ENCODE measurements at regions not wholly inside any gene's neighbourhood (a gene's known extent, or its start where the extent isn't known, plus 50 kb on each side); places are given as distances from the start of the nearest gene placed in this dataset.

- no peak for TF ChIP-seq CTCF (IDR thresholded peaks at IDR 0.05; ENCODE audit: borderline replicate concordance, control extremely low read depth, extremely low read depth, insufficient read depth, missing control alignments)
- no peak for DNase-seq (ENCODE audit: low spot score)
- in situ Hi-C loops (cut with MboI; ENCODE audit: low sequenced_read_pairs, unreplicated experiment) = no loop called here
Observed at GRCh38 chr9:16025627-16026026, 472.8 kb downstream of the CCDC171 start.

- TF ChIP-seq CTCF (IDR thresholded peaks at IDR 0.05; ENCODE audit: borderline replicate concordance, control extremely low read depth, extremely low read depth, insufficient read depth, missing control alignments) = no peak
- no peak for DNase-seq (ENCODE audit: low spot score)
- in situ Hi-C loops (cut with MboI; ENCODE audit: low sequenced_read_pairs, unreplicated experiment) = no loop called here
Observed at GRCh38 chr9:16026886-16027285, 474.0 kb downstream of the CCDC171 start.

- no peak for TF ChIP-seq CTCF (IDR thresholded peaks at IDR 0.05; ENCODE audit: borderline replicate concordance, control extremely low read depth, extremely low read depth, insufficient read depth, missing control alignments)
- DNase-seq (ENCODE audit: low spot score) = no peak
- in situ Hi-C loops (cut with MboI; ENCODE audit: low sequenced_read_pairs, unreplicated experiment) = no loop called here
Observed at GRCh38 chr9:16028548-16028947, 475.7 kb downstream of the CCDC171 start.

GRCh38 chr9:16029046-16029615, 476.3 kb downstream of the CCDC171 start:
- no peak for TF ChIP-seq CTCF (IDR thresholded peaks at IDR 0.05; ENCODE audit: borderline replicate concordance, control extremely low read depth, extremely low read depth, insufficient read depth, missing control alignments)
- no peak for DNase-seq (ENCODE audit: low spot score)
- in situ Hi-C loops (cut with MboI; ENCODE audit: low sequenced_read_pairs, unreplicated experiment) = no loop called here

GRCh38 chr9:16029796-16030363, 477.0 kb downstream of the CCDC171 start:
- in situ Hi-C loops (cut with MboI; ENCODE audit: low sequenced_read_pairs, unreplicated experiment) = no loop called here
- no peak for DNase-seq (ENCODE audit: low spot score)

GRCh38 chr9:16030528-16031185, 477.8 kb downstream of the CCDC171 start:
- no peak for TF ChIP-seq CTCF (IDR thresholded peaks at IDR 0.05; ENCODE audit: borderline replicate concordance, control extremely low read depth, extremely low read depth, insufficient read depth, missing control alignments)
- peak; percentile 31 for DNase-seq (ENCODE audit: low spot score)
- in situ Hi-C loops (cut with MboI; ENCODE audit: low sequenced_read_pairs, unreplicated experiment) = no loop called here

More at GRCh38 chr9:16029796-16030363, 477.0 kb downstream of the CCDC171 start:
- no peak for TF ChIP-seq CTCF (IDR thresholded peaks at IDR 0.05; ENCODE audit: borderline replicate concordance, control extremely low read depth, extremely low read depth, insufficient read depth, missing control alignments)

Measured in GM13976 (cell line).